HG02571 (cell line): ENCODE measurements at regions not wholly inside any gene's neighbourhood (a gene's known extent, or its start where the extent isn't known, plus 50 kb on each side); places are given as distances from the start of the nearest gene placed in this dataset.
"Not testable (repeated sequence)": the region's sequence is repeated elsewhere in the genome, so short reads cannot be mapped to it uniquely, and the experiment has no call there.

ENCODE experiments used
- ATAC-seq: cut with Tn5 transposase; IDR thresholded peaks from one replicate; pipeline ENCODE4 v1.9.1; 2021; ENCODE audit warnings: mild to moderate bottlenecking, moderate library complexity; ENCODE audit not compliant: unreplicated experiment

- ATAC-seq = not testable (repeated sequence)
These were observed 1043.9 kb upstream of the GRIA3 start for GRCh38 chrX:122140219-122140618.

DNA sequence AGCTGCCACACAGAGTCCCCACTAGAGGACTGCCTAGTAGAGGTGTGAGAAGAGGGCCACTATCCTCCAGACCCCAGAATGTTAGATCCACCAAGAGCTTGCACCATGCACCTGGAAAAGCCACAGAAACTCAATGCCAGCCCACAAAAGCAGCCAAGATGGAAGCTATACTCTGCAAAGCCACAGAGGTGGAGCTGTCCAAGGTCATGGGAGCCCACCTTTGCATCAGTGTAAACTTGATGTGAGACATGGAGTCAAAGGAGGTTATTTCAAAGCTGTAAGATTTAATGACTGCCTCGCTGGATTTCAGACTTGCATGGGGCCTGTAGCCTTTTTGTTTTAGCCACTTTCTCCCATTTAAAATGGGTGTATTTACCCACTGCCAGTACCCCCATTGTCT, 1030.1 kb upstream of the GRIA3 start:
- ATAC-seq = no peak

- ATAC-seq = no peak
These were observed 1015.8 kb upstream of the GRIA3 start for GRCh38 chrX:122168241-122168640.

DNA sequence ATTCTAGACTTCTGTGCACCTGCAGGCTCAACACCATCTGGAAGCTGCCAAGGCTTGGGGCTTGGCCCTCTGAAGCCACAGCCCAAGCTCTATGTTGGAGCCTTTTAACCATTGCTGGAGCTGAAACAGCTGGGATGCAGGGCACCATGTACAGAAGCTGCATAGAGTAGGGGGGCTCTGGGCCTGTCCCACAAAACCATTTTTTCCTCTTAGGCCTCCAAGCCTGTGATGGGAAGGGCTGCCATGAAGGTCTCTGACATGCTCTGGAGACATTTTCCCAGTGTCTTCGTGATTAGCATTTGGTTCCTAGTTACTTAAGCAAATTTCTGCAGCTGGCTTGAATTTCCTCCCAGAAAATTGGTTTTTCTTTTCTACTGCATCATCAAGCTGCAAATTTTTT, 999.3 kb upstream of the GRIA3 start:
- no peak for ATAC-seq

- ATAC-seq = no peak
These were observed 996.9 kb upstream of the GRIA3 start for GRCh38 chrX:122187069-122187713.

- no peak for ATAC-seq
These were observed 995.3 kb upstream of the GRIA3 start for GRCh38 chrX:122188751-122189150.

DNA sequence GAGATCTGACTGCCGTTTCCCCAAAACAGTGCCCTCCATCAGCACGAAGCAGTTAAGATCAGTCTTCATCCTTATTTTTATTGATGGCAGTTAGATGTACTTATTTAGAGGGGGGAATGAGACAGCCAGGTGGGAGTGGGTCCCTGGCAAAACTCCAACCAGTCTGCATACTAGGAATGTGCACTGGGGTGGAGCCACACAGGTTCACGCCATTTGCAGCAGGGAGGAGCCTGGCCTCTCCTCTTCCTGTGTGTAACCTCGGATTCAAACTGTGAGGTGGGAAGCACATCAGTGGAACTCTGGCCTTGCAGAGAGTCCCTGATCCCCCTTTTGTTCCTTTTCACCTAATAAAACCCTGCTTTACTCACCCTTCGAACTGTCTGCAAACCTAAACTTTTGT, 987.7 kb upstream of the GRIA3 start:
- ATAC-seq = no peak

GRCh38 chrX:122203399-122203798, 980.7 kb upstream of the GRIA3 start:
- no peak for ATAC-seq

GRCh38 chrX:122218666-122219065, 965.4 kb upstream of the GRIA3 start:
- ATAC-seq = no peak

DNA sequence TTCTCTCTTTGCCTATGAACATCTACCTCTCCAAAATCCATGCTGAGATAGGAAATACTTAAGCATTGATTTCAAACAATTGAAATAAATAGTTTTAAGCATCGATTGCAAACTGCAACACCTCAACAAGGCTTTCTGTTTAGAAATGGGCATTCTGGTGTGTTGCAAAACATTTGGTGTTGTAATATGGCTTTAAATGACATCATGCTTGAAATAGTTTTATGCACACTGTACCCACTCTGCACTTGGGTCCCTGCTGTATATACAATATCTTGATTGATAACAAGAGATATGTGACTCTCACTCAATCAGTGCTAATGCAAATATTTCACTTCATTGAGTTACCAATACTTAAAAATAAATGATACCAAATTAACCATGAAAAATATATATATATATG, 964.9 kb upstream of the GRIA3 start:
- ATAC-seq = no peak

DNA sequence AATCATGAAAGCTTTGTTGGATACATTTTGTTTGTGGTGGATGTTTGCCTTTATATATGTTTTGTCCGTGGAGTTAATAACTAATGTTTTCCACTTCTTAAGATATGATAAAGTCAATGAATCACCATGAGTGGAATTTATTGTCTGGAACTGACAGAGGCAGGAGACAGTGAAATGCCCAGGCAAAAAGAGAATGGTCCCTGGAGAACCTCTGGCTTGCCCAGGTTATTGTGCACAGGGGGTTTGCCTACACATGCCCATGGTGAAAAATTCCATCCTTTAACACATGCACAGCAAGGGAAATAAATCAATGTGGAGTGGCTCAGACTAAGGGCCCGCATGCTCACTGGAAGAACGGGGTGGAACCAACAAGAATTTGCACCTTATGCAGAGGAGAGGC, 964.3 kb upstream of the GRIA3 start:
- no peak for ATAC-seq

GRCh38 chrX:122220644-122221373, 963.3 kb upstream of the GRIA3 start:
- no peak for ATAC-seq

- not testable (repeated sequence) for ATAC-seq
These were observed 962.3 kb upstream of the GRIA3 start for GRCh38 chrX:122221810-122222209.

DNA sequence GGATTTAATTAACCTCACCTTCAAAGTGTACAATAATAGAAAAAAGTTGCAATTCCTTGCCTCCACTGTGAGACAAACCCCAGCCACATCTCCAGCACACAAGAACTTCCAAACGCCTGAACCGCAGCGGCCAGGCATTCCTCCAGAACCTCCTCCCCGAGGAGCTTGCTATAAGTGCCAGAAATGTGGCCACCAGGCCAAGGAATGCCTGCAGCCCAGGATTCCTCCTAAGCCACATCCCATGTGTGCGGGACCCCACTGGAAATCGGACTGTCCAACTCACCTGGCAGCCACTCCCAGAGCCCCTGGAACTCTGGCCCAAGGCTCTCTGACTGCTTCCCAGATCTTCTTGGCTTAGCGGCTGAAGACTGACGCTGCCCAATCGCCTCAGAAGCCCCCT, 959.9 kb upstream of the GRIA3 start:
- not testable (repeated sequence) for ATAC-seq

DNA sequence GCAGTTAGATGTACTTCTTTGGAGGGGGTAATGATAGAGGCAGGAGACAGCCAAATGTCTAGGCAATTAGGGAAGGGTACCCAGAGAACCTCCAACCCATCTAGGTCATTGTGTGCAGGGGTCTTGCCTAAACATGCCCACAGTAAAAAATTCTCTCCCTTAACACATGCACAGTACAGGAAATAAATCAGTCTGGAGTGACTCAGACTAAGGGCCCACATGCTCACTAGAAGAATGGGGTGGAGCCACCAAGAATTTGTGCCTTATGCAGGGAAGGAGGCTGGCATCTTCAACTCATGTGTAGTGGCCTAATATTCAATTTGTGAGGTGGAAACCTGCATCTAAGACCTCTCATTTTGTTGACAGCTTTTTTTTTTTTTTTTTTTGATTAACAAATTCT, 945.3 kb upstream of the GRIA3 start:
- no peak for ATAC-seq

GRCh38 chrX:122241959-122242358, 942.1 kb upstream of the GRIA3 start:
- ATAC-seq = no peak

DNA sequence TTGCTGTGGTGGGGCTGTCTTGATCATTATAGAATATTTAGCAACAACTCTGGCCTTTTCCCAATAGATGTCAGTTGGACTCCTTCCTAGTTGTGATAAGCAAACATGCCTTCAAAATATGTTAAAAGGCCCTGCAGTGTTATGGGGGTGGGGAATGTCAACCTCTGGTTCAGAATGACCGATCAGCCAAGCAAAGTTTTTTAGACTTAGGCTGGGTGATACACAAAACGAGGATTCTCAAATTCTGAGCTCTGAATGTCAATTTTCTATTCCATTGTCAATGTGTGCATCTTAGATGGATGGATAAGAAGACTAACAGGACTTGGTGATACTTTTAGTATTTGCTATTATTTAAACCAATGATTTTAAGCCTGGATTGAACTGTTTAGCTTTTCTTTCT, 940.0 kb upstream of the GRIA3 start:
- no peak for ATAC-seq

GRCh38 chrX:122245175-122245574, 938.9 kb upstream of the GRIA3 start:
- no peak for ATAC-seq

DNA sequence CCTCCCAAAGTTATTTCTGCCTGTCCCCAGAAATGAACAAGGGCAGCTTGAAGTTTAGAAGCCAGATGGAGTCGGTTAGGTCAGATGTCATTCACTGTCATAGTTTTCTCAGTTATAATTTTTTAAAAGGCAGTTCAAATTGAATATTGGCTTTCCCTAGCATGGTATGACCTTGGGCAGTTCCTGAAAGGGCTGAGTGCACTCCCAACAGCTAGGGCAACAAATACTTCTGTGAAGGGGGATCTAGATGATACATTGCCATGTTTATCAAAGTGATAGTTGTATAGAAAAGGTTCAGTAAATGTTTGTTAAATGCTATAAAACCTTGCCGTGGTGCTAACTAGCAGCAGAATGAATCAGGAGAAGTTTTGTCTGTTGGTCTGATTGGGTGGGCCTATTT, 938.1 kb upstream of the GRIA3 start:
- no peak for ATAC-seq

- no peak for ATAC-seq
These were observed 937.1 kb upstream of the GRIA3 start for GRCh38 chrX:122246937-122247336.

GRCh38 chrX:122248681-122249080, 935.4 kb upstream of the GRIA3 start:
- no peak for ATAC-seq

GRCh38 chrX:122252454-122252853, 931.6 kb upstream of the GRIA3 start:
- ATAC-seq = no peak

- no peak for ATAC-seq
These were observed 915.7 kb upstream of the GRIA3 start for GRCh38 chrX:122268353-122268752.
